ENCODE measurements at regions not wholly inside any gene's neighbourhood (a gene's known extent, or its start where the extent isn't known, plus 50 kb on each side); places are given as distances from the start of the nearest gene placed in this dataset.

- peaks cover 19% of the 10 kb centered on the region for H3K4me1 Mint-ChIP-seq
- Histone ChIP-seq H2AFZ (replicated peaks) (no peak overlapping the region), H3K4me3 (no peak overlapping the region), H3F3A (ENCODE audit: low read depth) (no peaks in the 10 kb centered on the region), H3K36me3 (no peaks in the 10 kb centered on the region), H3K9me3 (ENCODE audit: low read depth) (no peaks in the 10 kb centered on the region), H3K79me2 (ENCODE audit: low read depth) (no peaks in the 10 kb centered on the region), H3K27ac (no peak overlapping the region), H3K4me2 (peak overlapping the region; percentile 23), H3K4me1 (peaks cover 12% of the 10 kb centered on the region), H4K20me1 (ENCODE audit: low read depth) (no peaks in the 10 kb centered on the region), H3K9ac (no peak overlapping the region), H3K27me3 (no peaks in the 10 kb centered on the region)
- no peak overlapping the region for H3K27ac Mint-ChIP-seq
- no peaks in the 10 kb centered on the region for H3K36me3 Mint-ChIP-seq
- no peaks in the 10 kb centered on the region for H3K9me3 Mint-ChIP-seq
- H3K27me3 Mint-ChIP-seq (ENCODE audit: insufficient read depth, low read depth): no peaks in the 10 kb centered on the region
- no peak for DNase-seq (ENCODE audit: low spot score)
- no peak overlapping the region for H3K4me3 Mint-ChIP-seq
- TF ChIP-seq EZH2 (IDR thresholded peaks at IDR 0.05) (no peak), EZH2phosphoT487 (IDR thresholded peaks at IDR 0.05) (no peak), CTCF (IDR thresholded peaks at IDR 0.05) (no peak)
These were observed 267.2 kb upstream of the CYRIA start for GRCh38 chr2:16932826-16933225.

- Histone ChIP-seq H3K9ac (no peak overlapping the region), H2AFZ (replicated peaks) (no peak overlapping the region), H3K27me3 (no peaks in the 10 kb centered on the region), H3F3A (ENCODE audit: low read depth) (no peaks in the 10 kb centered on the region), H3K27ac (no peak overlapping the region), H3K79me2 (ENCODE audit: low read depth) (no peaks in the 10 kb centered on the region), H3K36me3 (no peaks in the 10 kb centered on the region), H4K20me1 (ENCODE audit: low read depth) (no peaks in the 10 kb centered on the region), H3K4me3 (no peak overlapping the region), H3K4me2 (no peak overlapping the region), H3K4me1 (peaks cover 12% of the 10 kb centered on the region), H3K9me3 (ENCODE audit: low read depth) (no peaks in the 10 kb centered on the region)
- Mint-ChIP-seq H3K36me3 (no peaks in the 10 kb centered on the region), H3K27ac (no peak overlapping the region), H3K4me1 (peaks cover 19% of the 10 kb centered on the region), H3K9me3 (peaks cover 2% of the 10 kb centered on the region), H3K27me3 (ENCODE audit: insufficient read depth, low read depth) (no peaks in the 10 kb centered on the region), H3K4me3 (no peak overlapping the region)
- TF ChIP-seq CTCF (IDR thresholded peaks at IDR 0.05) (no peak), EZH2 (IDR thresholded peaks at IDR 0.05) (no peak), EZH2phosphoT487 (IDR thresholded peaks at IDR 0.05) (no peak)
- DNase-seq (ENCODE audit: low spot score): no peak
These were observed 265.8 kb upstream of the CYRIA start for GRCh38 chr2:16931441-16931840.

GRCh38 chr2:16927398-16927797, 261.8 kb upstream of the CYRIA start:
- H3K9me3 ChIP-seq (ENCODE audit: low read depth): no peaks in the 10 kb centered on the region
- no peak overlapping the region for H3K9ac ChIP-seq
- TF ChIP-seq CTCF (IDR thresholded peaks at IDR 0.05): no peak
- TF ChIP-seq EZH2phosphoT487 (IDR thresholded peaks at IDR 0.05): no peak
- no peak for TF ChIP-seq EZH2 (IDR thresholded peaks at IDR 0.05)
- H3K27ac ChIP-seq: no peak overlapping the region
- H3K4me3 ChIP-seq: no peak overlapping the region
- H3F3A ChIP-seq (ENCODE audit: low read depth): no peaks in the 10 kb centered on the region
- no peak overlapping the region for H3K4me2 ChIP-seq
- no peaks in the 10 kb centered on the region for H3K36me3 Mint-ChIP-seq
- H4K20me1 ChIP-seq (ENCODE audit: low read depth): no peaks in the 10 kb centered on the region
- H2AFZ ChIP-seq (replicated peaks): no peak overlapping the region
- H3K4me3 Mint-ChIP-seq: no peak overlapping the region
- H3K36me3 ChIP-seq: no peaks in the 10 kb centered on the region
- H3K27me3 Mint-ChIP-seq (ENCODE audit: insufficient read depth, low read depth): no peaks in the 10 kb centered on the region
- no peaks in the 10 kb centered on the region for H3K4me1 ChIP-seq
- H3K27me3 ChIP-seq: no peaks in the 10 kb centered on the region
- H3K9me3 Mint-ChIP-seq: peaks cover 4% of the 10 kb centered on the region
- no peak overlapping the region for H3K27ac Mint-ChIP-seq
- no peaks in the 10 kb centered on the region for H3K79me2 ChIP-seq (ENCODE audit: low read depth)
- H3K4me1 Mint-ChIP-seq: peaks cover 5% of the 10 kb centered on the region
- no peak for DNase-seq (ENCODE audit: low spot score)

Measured in neural progenitor cell (in vitro differentiated cells).